ENCODE measurements at regions not wholly inside any gene's neighbourhood (a gene's known extent, or its start where the extent isn't known, plus 50 kb on each side); places are given as distances from the start of the nearest gene placed in this dataset.

DNA sequence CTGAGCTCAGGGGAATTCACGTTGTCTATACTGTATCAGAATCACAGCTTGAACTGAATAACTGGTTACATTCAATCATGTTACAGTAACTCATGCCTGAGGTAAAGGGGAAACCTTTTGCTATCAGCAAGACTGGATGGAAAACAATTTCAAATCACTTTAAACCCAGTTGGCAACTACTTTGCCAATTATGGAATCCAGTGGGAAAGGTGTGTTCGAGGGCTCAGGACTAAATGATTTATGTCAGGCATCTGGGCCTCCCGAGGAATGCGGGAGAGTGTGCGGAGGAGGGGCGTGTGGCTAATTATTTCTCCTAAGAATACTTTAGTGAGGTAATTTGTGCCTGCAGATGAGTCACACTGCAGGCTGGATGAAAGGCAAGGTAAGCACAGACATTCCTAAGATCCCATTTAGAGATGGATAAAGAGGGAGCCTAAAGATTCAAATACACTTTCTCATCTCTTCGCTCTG, 100.1 kb downstream of the HRH4 start:
- no peaks in the 10 kb centered on the region for H3K27me3 ChIP-seq (ENCODE audit: control insufficient read depth in 2 of 2, insufficient read depth in 2 of 2, low read length in 2 of 2)
- H3K9ac ChIP-seq (ENCODE audit: low read depth in 1 of 2, low read length in 2 of 2), result no peak overlapping the region
- no peaks in the 10 kb centered on the region for H3K9me3 ChIP-seq (ENCODE audit: control insufficient read depth in 2 of 2, low read length in 2 of 2)
- no peaks in the 10 kb centered on the region for H3K36me3 ChIP-seq (ENCODE audit: control insufficient read depth in 2 of 2, insufficient read depth in 2 of 2, low read length in 2 of 2)
- H3K4me3 ChIP-seq (ENCODE audit: low read length in 2 of 2), result no peak overlapping the region
- H3K27ac ChIP-seq (ENCODE audit: low read depth in 2 of 2, low read length in 2 of 2), result no peak overlapping the region
- H3K4me1 ChIP-seq (ENCODE audit: control insufficient read depth in 2 of 2, insufficient read depth in 2 of 2, low read length in 2 of 2), result no peaks in the 10 kb centered on the region

DNA sequence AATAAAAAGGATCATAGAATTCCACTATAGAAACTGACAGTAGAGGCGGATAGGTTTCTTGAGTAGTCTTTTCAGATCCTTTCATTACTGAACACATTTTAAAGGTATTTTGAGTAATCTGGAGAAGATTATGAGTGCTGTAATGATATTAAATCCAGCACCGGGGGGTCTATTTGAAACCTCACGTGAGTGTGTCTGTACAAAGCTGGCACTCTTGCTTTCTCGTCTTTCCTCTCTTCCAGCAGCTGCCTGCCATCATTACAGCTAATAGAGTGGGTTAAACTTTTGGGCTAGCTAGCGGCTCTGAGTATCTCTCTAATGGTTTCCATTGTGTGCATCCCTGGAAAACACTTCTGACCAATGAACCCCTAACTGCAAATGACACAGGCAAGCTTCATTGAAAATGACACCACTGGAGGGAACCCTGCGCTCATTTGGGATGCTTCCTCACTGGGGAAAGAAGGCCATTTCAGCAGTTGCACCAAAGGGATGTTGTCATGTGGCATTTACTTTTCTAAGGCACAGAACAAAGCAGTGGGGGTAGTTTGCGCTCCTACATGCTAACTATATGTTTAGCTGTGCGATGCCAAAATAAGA, 101.0 kb downstream of the HRH4 start:
- no peaks in the 10 kb centered on the region for H3K9me3 ChIP-seq (ENCODE audit: control insufficient read depth in 2 of 2, low read length in 2 of 2)
- H3K36me3 ChIP-seq (ENCODE audit: control insufficient read depth in 2 of 2, insufficient read depth in 2 of 2, low read length in 2 of 2), result no peaks in the 10 kb centered on the region
- H3K4me1 ChIP-seq (ENCODE audit: control insufficient read depth in 2 of 2, insufficient read depth in 2 of 2, low read length in 2 of 2), result no peaks in the 10 kb centered on the region
- H3K4me3 ChIP-seq (ENCODE audit: low read length in 2 of 2), result no peak overlapping the region
- no peak overlapping the region for H3K27ac ChIP-seq (ENCODE audit: low read depth in 2 of 2, low read length in 2 of 2)
- no peaks in the 10 kb centered on the region for H3K27me3 ChIP-seq (ENCODE audit: control insufficient read depth in 2 of 2, insufficient read depth in 2 of 2, low read length in 2 of 2)
- H3K9ac ChIP-seq (ENCODE audit: low read depth in 1 of 2, low read length in 2 of 2), result no peak overlapping the region

DNA sequence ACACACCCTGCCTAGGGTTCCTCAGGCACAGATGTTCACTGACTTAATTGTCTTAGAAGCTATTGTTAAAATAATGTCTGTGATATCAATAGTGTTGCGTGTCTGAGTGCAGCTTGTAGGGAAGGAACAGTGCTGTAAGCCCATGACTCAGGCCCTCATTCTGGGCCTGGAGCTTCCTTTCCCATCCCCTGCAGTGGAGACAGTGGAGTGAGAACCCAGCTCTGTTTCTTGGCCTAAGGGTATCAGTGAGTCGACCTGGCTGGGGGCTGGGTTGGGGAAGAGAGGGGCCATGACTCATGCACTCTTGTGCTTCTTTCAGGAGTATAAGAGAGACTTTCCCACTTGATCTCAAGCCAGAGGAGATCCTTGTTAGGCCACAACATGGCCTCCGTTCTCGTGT, 106.8 kb downstream of the HRH4 start:
- Histone ChIP-seq H3K27me3 (ENCODE audit: control insufficient read depth in 2 of 2, insufficient read depth in 2 of 2, low read length in 2 of 2) (no peaks in the 10 kb centered on the region), H3K9ac (ENCODE audit: low read depth in 1 of 2, low read length in 2 of 2) (no peak overlapping the region), H3K4me1 (ENCODE audit: control insufficient read depth in 2 of 2, insufficient read depth in 2 of 2, low read length in 2 of 2) (no peaks in the 10 kb centered on the region), H3K4me3 (ENCODE audit: low read length in 2 of 2) (no peak overlapping the region), H3K27ac (ENCODE audit: low read depth in 2 of 2, low read length in 2 of 2) (no peak overlapping the region), H3K9me3 (ENCODE audit: control insufficient read depth in 2 of 2, low read length in 2 of 2) (no peaks in the 10 kb centered on the region), H3K36me3 (ENCODE audit: control insufficient read depth in 2 of 2, insufficient read depth in 2 of 2, low read length in 2 of 2) (no peaks in the 10 kb centered on the region)

DNA sequence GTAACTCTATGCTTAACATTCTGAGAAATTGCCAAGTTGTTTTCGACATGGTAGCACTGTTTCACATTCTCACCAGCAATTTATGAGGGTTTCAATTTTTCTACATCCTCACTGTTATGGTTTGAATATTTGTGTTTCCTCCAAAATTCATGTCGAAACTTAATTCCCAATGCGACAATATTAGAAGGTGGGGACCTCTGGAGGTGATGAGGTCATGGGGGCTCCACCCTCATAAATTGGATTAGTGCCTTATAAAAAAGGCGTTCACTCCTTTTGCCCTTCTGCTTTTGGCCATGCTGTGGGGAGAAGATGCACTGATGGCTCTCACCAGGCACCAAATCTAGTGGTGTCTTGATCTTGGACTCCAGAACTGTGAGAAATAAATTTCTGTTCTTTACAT, 110.3 kb downstream of the HRH4 start:
- H3K4me1 ChIP-seq (ENCODE audit: control insufficient read depth in 2 of 2, insufficient read depth in 2 of 2, low read length in 2 of 2), result no peaks in the 10 kb centered on the region
- no peak overlapping the region for H3K27ac ChIP-seq (ENCODE audit: low read depth in 2 of 2, low read length in 2 of 2)
- peaks cover 0 to 3% of the 10 kb centered on the region in 2 donors for H3K9me3 ChIP-seq (ENCODE audit: control insufficient read depth in 2 of 2, low read length in 2 of 2)
- H3K4me3 ChIP-seq (ENCODE audit: low read length in 2 of 2), result no peak overlapping the region
- H3K36me3 ChIP-seq (ENCODE audit: control insufficient read depth in 2 of 2, insufficient read depth in 2 of 2, low read length in 2 of 2), result no peaks in the 10 kb centered on the region
- H3K9ac ChIP-seq (ENCODE audit: low read depth in 1 of 2, low read length in 2 of 2), result no peak overlapping the region
- H3K27me3 ChIP-seq (ENCODE audit: control insufficient read depth in 2 of 2, insufficient read depth in 2 of 2, low read length in 2 of 2), result no peaks in the 10 kb centered on the region

DNA sequence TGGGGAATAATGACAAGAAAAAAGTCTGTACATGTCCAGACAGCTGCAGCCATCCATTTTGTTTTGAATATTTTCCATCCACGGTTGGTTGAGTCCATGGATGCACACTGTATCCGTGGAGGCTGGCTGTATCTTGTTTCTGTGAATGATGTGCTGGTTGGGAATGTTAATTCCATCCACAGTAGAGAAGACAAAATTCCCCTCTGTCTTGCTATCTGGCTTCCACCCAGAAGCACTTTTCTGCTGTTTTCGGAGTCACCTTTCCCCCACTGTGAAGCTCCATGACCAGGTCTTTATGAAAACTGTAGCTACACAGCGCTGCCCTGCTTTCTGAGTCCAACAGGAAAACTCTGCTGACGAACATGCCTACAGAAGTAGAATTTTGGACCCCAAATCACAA, 122.3 kb downstream of the HRH4 start:
- H3K9me3 ChIP-seq (ENCODE audit: control insufficient read depth in 2 of 2, low read length in 2 of 2), result no peaks in the 10 kb centered on the region
- no peak overlapping the region for H3K4me3 ChIP-seq (ENCODE audit: low read length in 2 of 2)
- H3K9ac ChIP-seq (ENCODE audit: low read depth in 1 of 2, low read length in 2 of 2), result no peak overlapping the region
- H3K27me3 ChIP-seq (ENCODE audit: control insufficient read depth in 2 of 2, insufficient read depth in 2 of 2, low read length in 2 of 2), result no peaks in the 10 kb centered on the region
- no peak overlapping the region for H3K27ac ChIP-seq (ENCODE audit: low read depth in 2 of 2, low read length in 2 of 2)
- H3K4me1 ChIP-seq (ENCODE audit: control insufficient read depth in 2 of 2, insufficient read depth in 2 of 2, low read length in 2 of 2), result no peaks in the 10 kb centered on the region
- H3K36me3 ChIP-seq (ENCODE audit: control insufficient read depth in 2 of 2, insufficient read depth in 2 of 2, low read length in 2 of 2), result no peaks in the 10 kb centered on the region

DNA sequence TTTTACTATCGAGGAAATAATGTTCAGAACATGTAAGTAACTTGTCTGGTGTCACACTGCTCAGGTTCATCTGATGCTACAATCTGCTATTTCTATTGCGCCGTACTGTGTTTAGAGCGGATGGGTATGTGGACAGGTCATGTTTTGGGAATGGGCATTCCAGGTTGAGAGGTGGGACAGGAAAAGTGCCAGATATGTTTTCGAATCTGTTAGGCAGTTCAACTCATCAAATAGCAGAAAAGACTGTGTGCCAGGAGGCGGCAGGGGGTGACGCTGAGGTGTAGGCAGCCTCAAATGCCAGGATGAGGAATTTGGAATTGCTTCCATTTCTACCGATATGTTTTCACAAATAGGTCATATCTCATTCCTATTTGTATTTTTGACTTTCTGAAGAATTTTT, 123.8 kb downstream of the HRH4 start:
- no peaks in the 10 kb centered on the region for H3K27me3 ChIP-seq (ENCODE audit: control insufficient read depth in 2 of 2, insufficient read depth in 2 of 2, low read length in 2 of 2)
- no peak overlapping the region for H3K27ac ChIP-seq (ENCODE audit: low read depth in 2 of 2, low read length in 2 of 2)
- H3K4me1 ChIP-seq (ENCODE audit: control insufficient read depth in 2 of 2, insufficient read depth in 2 of 2, low read length in 2 of 2), result no peaks in the 10 kb centered on the region
- no peaks in the 10 kb centered on the region for H3K9me3 ChIP-seq (ENCODE audit: control insufficient read depth in 2 of 2, low read length in 2 of 2)
- no peaks in the 10 kb centered on the region for H3K36me3 ChIP-seq (ENCODE audit: control insufficient read depth in 2 of 2, insufficient read depth in 2 of 2, low read length in 2 of 2)
- H3K9ac ChIP-seq (ENCODE audit: low read depth in 1 of 2, low read length in 2 of 2), result no peak overlapping the region
- no peak overlapping the region for H3K4me3 ChIP-seq (ENCODE audit: low read length in 2 of 2)

DNA sequence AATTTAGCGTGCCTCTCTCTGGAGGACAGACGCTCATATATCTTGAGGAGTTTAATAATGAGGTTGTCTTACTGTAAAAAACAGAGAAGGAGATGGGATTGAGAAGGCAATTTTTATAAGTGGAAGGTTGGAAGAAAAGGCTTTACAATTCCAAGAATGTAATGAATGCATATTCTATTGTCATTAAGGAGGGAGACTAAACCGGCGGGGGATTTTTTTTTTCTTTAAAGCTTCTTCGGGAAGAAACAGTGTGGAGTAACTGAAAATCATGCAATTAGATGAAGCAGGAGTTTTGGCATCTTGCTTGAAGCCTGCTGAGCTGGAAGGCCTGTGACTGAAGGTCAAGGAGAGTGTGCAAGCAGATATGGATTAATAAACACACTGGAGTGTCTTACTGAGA, 124.4 kb downstream of the HRH4 start:
- no peaks in the 10 kb centered on the region for H3K27me3 ChIP-seq (ENCODE audit: control insufficient read depth in 2 of 2, insufficient read depth in 2 of 2, low read length in 2 of 2)
- no peaks in the 10 kb centered on the region for H3K36me3 ChIP-seq (ENCODE audit: control insufficient read depth in 2 of 2, insufficient read depth in 2 of 2, low read length in 2 of 2)
- no peak overlapping the region for H3K27ac ChIP-seq (ENCODE audit: low read depth in 2 of 2, low read length in 2 of 2)
- no peaks in the 10 kb centered on the region for H3K9me3 ChIP-seq (ENCODE audit: control insufficient read depth in 2 of 2, low read length in 2 of 2)
- H3K4me1 ChIP-seq (ENCODE audit: control insufficient read depth in 2 of 2, insufficient read depth in 2 of 2, low read length in 2 of 2), result no peaks in the 10 kb centered on the region
- H3K4me3 ChIP-seq (ENCODE audit: low read length in 2 of 2), result no peak overlapping the region
- no peak overlapping the region for H3K9ac ChIP-seq (ENCODE audit: low read depth in 1 of 2, low read length in 2 of 2)

DNA sequence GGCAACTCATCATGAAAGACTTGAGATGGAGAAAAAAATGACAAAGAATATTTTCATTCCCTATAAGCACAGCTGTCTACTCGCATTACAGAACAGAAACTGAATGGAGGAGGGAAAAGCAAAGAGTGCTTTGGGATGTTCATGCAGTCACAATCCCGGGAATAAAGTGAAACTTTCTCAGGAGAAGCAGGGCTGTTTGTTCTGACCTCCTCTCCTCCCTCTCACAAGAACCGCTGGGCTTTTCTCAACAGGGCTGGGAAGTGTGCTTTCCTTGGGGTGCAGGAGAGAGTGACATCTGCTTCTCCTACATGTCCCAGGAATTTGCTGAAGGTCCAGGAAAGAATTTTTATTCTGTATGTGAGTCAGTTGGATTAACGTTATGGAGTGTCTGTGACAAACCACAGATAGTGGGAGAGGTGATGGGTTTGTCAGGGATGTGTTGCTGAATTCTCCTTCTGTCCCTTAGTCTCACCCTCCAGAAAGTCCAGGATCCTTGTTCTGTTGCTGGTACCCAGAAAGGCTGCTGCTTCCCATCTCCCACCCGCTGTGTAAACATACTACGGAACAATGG, 125.6 kb downstream of the HRH4 start:
- Histone ChIP-seq H3K4me3 (ENCODE audit: low read length in 2 of 2) (no peak overlapping the region), H3K27ac (ENCODE audit: low read depth in 2 of 2, low read length in 2 of 2) (no peak overlapping the region), H3K27me3 (ENCODE audit: control insufficient read depth in 2 of 2, insufficient read depth in 2 of 2, low read length in 2 of 2) (no peaks in the 10 kb centered on the region), H3K36me3 (ENCODE audit: control insufficient read depth in 2 of 2, insufficient read depth in 2 of 2, low read length in 2 of 2) (no peaks in the 10 kb centered on the region), H3K9ac (ENCODE audit: low read depth in 1 of 2, low read length in 2 of 2) (no peak overlapping the region), H3K4me1 (ENCODE audit: control insufficient read depth in 2 of 2, insufficient read depth in 2 of 2, low read length in 2 of 2) (no peaks in the 10 kb centered on the region), H3K9me3 (ENCODE audit: control insufficient read depth in 2 of 2, low read length in 2 of 2) (no peaks in the 10 kb centered on the region)

DNA sequence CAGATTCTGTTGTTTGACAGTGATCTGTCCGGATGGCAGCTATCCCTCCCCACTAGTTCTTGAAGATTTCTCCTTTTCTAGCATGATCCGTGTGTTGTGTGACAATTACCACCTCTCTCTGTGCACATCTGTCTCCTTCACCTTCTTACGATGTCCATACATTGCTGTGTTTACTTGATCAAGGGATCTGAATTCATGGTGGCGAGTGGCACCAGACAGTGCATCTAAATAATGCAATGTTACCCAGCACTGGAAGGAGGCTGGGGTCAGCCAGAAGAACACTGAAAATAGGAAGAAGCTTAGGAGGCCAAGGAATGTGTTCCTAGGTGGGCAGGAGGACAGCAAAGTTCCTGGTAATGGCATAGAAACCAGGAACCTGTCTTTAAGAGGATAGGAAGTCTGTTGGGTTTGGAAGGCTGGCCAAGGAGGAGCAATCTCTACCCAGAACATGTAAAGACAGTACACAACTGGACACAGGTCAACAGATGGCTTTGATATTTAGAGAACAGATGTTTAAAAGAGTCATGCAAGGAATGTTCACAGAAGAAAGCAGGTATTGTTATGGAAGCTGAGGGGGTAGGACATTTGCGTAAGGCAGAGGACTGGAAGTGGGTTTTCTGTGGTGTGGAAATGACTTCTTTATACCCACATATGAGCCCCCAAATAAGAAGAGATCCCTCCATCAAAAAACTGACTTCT, 126.4 kb downstream of the HRH4 start:
- Histone ChIP-seq H3K27ac (ENCODE audit: low read depth in 2 of 2, low read length in 2 of 2) (no peak overlapping the region), H3K9ac (ENCODE audit: low read depth in 1 of 2, low read length in 2 of 2) (no peak overlapping the region), H3K9me3 (ENCODE audit: control insufficient read depth in 2 of 2, low read length in 2 of 2) (no peaks in the 10 kb centered on the region), H3K4me1 (ENCODE audit: control insufficient read depth in 2 of 2, insufficient read depth in 2 of 2, low read length in 2 of 2) (no peaks in the 10 kb centered on the region), H3K36me3 (ENCODE audit: control insufficient read depth in 2 of 2, insufficient read depth in 2 of 2, low read length in 2 of 2) (no peaks in the 10 kb centered on the region), H3K4me3 (ENCODE audit: low read length in 2 of 2) (no peak overlapping the region), H3K27me3 (ENCODE audit: control insufficient read depth in 2 of 2, insufficient read depth in 2 of 2, low read length in 2 of 2) (no peaks in the 10 kb centered on the region)

DNA sequence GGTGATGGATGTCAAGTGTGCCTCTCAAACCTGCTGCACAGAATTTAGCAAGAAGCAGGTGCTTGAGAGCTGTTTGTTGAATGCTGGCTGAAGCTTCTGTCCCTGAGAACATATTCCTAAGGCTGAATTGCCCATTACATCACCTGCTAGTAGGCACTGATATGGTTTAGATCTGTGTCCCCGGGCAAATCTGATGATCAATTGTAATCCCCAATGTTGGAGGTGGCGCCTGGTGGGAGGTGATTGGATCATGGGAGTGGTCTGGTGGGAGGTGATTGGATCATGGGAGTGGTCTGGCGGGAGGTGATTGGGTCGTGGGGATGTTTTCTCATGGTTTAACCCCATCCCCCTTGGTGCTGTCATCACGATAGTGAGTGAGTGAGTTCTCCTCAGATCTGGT, 128.0 kb downstream of the HRH4 start:
- Histone ChIP-seq H3K9me3 (ENCODE audit: control insufficient read depth in 2 of 2, low read length in 2 of 2) (no peaks in the 10 kb centered on the region), H3K9ac (ENCODE audit: low read depth in 1 of 2, low read length in 2 of 2) (no peak overlapping the region), H3K4me3 (ENCODE audit: low read length in 2 of 2) (no peak overlapping the region), H3K27ac (ENCODE audit: low read depth in 2 of 2, low read length in 2 of 2) (no peak overlapping the region), H3K27me3 (ENCODE audit: control insufficient read depth in 2 of 2, insufficient read depth in 2 of 2, low read length in 2 of 2) (no peaks in the 10 kb centered on the region), H3K4me1 (ENCODE audit: control insufficient read depth in 2 of 2, insufficient read depth in 2 of 2, low read length in 2 of 2) (no peaks in the 10 kb centered on the region), H3K36me3 (ENCODE audit: control insufficient read depth in 2 of 2, insufficient read depth in 2 of 2, low read length in 2 of 2) (no peaks in the 10 kb centered on the region)
